NCI-H1092 (cell line): ENCODE measurements at regions not wholly inside any gene's neighbourhood (a gene's known extent, or its start where the extent isn't known, plus 50 kb on each side); places are given as distances from the start of the nearest gene placed in this dataset.
"Not testable (repeated sequence)": the region's sequence is repeated elsewhere in the genome, so short reads cannot be mapped to it uniquely, and the experiment has no call there.

Experiments used
- DNase-seq: peaks from one replicate; lab custom pipeline; 2025; lab: John Stamatoyannopoulos, UW

DNA sequence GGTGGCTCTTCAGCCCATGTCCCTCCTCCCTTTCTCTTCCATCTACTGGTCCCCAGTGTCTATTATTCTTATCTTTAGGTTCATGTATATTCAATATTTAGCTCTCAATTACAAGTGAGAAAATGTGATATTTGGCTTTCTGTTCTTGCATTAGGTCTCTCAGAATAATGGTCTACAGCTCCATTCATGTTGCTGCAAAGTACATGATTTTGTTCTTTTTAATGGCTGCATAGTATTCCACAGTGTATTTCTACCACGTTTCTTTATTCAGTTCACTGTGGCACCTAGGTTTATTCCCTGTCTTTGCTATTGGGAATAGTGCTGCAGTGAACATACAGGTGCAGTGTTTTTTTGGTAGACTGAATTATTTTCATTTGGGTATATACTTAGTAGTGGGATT is 1308.8 kb downstream of the EFNA5 start:
- no peak for DNase-seq

DNA sequence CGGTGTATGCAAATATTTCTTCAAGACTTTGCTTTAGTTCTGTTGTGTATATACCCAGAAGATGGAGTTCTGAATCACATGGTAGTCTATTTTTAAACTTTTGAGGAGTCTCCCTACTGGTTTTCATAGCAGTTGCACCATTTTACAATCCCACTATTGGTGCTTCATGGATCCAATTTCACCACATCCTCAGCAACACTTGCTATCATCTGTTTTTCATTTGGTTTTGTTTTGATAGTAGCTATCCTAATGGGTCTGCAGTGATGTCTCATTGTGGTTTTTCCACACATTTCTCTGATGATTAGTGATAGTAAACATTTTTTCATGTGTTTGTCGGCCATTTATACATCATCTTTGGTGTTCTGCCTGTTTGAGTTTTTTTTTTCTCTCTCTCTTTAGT is 1339.3 kb downstream of the EFNA5 start:
- DNase-seq: no peak

DNA sequence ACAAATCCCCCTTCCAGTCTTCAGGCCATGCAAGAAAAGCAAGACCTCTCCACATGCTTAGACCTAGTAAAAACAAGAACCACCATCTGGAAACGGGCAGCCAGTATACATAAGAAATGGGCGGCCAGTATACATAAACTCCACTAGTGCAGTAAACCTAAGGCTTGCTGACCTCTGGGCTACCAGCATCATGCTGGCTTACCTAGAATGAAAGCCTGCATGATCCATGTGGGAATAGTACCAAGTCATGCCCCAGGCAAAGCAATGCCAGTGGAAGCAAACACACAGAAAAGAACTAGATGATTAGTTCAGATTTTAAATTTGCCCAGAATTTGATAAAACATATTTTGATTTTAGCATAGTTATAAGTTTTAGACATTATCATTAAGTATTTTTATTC is 1346.4 kb downstream of the EFNA5 start:
- DNase-seq: no peak

DNA sequence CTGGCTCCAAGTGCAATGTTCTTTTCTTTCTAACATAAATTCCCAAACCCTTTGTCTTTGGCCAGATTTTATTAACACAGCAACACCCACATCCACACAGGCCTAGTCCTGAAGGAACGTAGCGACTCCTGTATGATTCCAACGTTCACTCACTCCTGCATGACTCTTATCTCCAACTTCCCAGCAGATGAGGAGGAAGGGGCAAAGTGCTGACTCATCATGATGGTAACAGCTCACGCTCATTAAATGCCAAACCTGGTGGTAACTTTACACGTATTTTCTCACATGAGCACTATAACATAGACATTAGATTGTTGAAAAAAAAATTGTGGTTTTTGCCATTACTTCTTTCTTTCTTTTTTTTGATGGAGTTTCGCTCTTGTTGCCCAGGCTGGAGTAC is 1349.5 kb downstream of the EFNA5 start:
- DNase-seq: no peak

DNA sequence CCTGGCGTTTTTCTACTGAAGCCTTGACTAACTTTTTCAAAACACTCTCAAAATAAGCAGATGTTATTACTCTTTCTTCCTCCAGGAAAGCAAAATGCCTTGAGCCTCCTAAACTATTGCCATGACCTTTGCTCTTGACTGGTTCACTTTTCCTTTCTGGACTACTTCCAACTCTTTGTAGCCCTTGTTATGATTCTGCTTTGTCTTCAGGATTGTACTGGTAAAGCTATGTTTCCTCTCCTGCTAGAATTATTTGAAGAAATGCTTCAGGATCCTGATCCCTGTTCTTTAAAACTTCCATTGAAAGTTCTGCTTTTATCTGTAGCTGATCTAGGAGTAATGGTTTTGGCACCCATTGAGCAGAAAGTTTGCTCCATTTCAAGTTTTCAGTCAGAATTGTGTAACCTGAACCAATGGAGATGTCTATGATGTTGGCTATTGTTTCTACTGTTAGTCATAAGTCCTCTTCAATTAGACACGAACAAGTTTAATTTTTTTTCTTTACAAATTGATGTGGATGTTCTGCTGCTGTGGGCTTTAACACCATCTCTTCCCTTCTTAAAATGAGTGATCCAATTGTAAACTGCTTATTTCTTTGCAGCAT is 1356.4 kb downstream of the EFNA5 start:
- DNase-seq: no peak

DNA sequence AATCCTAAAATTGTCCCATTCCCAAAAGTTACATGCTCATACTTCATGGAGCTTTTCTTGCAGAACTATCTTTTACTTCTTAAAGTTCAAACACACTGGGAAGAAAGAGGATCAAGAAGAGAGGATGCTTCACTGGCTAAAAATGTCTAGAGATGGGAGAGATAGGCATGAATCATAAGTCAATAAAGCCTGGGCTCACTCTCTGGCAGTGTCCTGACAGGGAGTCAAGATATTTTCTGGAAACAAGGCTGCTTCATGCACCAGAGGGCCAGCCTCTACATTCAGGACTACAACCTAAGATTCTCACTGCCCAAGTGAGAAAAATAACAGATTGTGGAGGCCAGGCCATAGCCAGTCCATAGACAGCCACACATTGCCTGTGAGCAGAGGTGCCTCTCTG is 1358.4 kb downstream of the EFNA5 start:
- no peak for DNase-seq

DNA sequence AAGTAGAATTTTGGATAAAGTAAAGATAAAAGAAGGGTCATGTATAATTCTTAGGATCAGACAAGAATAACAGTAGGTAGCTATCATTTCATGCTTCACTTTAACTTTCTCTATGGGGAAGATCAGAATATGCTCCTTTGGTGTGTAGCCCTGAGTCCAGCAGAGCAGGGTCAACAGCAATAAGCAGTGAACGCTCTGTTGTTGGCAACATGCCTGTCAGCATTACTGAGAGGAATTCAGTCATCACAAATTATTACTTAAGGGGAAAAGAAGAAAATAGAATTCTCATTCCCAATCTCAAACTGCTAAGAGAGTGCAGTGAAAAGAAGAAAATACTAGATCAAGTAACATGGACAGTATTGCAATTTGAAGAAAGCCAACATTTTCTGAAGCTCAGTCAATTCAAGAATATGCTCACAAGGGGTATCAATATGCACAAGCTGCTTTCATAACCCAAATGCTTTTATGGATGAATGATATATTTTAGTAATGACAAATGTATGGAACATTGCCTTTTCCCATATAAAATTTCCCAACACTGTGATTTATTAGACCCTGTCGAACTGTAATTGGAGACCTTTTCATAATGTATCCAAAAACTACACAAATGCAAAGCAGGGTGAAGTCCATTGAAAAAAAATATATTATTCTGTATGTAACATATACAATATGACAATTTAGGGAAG is 1359.4 kb downstream of the EFNA5 start:
- DNase-seq: no peak

DNA sequence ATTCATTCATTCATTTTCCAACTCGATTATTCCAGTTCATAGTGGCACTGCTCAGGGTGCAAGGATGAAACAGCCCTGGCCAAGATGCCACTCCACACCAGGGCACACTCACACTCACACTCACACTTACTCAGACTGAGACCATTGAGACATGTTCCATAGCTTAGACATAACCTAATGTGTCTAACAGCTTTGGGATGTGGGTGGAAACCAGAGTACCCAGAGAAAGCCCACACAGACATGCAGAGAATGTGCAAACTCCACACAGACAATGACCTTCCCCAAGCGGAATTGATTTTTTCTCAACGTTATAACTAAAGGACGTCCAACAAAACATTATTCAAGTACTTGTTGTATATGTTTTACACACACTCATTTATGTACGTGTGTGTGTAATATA is 1363.5 kb downstream of the EFNA5 start:
- DNase-seq: no peak

DNA sequence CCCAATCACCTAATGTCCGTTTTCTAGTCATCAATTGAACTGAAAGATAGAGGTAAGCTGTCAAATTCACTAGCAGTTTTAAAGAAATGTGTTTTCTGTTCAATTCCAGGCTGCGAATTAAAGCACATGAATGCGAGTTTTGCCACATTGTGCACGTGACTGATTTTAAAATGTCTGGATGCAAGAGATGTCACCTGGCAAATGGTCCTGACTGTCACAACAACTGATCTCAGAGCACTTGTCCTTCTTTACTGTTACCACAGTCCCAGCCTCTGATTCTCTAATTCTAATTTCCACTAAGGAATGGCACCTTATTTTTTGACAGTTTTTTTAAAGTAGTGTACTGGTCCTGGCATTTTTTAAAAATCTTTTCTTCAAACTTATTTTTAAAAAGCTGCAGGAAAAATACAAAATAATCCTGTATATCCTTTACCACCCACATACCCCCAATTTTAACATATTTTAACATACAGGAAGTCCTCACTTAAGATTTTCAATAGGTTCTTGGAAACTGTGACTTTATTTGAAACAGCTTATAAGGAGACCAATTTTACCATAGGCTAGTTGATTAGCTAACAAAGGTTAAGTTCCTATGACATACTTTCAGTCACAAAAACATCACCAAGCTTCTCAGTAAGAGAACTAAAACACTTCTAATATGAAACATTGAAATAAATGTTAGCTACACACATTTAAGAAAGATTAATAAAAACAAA is 1364.3 kb downstream of the EFNA5 start:
- DNase-seq: no peak

DNA sequence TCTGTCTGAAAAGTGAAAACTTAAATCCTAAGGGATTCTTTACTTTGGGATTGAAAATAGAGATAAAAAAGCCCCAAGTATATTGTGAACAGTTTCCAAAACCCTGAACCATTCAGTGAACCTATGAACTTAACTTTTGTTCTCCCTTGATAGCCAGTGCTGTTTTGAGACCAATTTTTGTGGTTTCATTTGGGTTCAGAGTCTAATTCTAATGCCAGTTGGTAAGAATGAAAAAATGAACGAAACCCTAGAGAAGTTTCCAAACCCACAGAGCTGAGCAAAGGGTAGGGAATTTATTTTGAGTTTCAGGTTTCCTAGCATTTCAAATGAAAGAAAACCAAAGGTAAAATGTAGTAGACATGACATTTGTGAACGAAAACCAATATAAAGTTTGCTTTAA is 1366.8 kb downstream of the EFNA5 start:
- no peak for DNase-seq

DNA sequence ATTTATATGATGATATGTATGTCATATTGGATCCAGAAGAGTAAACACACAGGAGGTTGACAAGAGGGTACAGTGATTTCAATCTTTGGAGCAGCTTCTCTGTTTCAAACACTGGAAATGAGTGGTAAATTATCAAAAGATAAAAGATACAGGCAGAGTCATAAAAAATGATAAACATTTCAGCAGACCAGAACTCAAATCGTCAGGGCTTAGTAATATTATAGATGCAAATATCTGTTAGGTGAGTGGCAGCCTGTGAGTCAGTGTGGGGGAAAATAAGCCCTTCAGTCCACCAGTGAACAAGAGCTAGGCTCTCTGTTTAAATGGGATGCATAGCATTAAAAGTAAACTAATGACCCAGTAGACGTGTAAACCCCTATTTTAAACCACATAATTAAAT is 1378.1 kb downstream of the EFNA5 start:
- no peak for DNase-seq

DNA sequence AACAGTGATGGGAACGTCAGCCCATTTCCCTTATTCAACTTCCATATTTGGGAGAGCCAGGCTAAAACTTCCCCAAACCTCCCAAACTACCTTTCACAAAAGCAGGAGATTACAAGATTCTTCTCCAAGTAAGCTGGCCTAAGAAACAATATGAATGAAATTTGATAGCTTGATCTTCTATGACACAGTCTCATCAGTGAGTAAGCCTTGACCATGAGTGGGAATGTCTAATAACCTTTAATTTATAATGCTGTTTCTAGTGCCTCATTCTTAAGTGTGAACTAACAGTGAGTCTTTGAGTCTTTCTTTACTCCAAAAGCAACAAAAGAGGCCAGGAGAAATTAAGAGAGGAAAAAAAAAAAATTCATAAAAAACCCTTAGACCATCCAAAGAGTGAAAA is 1379.9 kb downstream of the EFNA5 start:
- no peak for DNase-seq

DNA sequence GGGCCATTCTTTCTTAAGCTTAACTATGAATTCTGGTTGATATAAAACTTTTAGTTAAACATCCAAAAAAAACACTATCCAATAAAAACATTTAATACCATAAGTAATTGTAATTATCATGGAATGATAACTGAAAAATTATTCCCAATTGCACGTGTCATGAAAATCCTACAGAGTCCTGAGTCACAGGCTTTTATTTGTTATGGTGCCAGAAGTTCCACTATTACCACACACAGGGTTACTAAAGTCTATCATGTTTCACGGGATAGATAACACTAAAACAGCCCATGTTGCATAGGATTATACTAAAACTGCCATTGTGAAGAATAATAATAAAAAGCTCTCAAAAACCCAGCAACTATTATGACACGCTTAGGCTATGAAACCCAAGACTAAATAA is 1381.8 kb downstream of the EFNA5 start:
- no peak for DNase-seq

DNA sequence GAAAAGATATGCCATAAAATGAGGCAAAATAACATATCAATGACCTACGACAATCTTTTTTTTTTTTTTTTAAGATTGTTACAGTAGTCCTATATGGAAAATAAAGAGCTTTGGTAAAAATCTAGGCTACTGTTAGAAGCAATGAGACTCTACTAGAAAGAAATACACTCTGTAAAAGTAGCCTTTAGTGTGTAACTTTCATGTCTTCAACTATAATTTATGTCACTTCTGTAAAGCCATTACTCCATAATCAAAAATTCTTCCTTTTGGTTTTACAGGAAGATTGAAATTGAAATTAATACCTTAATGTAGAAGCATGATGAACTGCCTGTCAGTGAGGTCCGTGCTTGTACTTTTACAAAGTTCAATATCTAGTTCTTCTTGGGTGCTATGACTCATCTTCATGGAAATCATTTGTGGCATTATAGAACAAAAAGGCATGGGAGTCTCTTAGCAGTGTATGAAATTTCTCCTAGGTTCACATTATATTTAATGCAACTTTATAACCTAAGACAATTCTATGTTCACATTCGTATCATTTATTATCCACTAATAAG is 1393.1 kb downstream of the EFNA5 start:
- DNase-seq: no peak

DNA sequence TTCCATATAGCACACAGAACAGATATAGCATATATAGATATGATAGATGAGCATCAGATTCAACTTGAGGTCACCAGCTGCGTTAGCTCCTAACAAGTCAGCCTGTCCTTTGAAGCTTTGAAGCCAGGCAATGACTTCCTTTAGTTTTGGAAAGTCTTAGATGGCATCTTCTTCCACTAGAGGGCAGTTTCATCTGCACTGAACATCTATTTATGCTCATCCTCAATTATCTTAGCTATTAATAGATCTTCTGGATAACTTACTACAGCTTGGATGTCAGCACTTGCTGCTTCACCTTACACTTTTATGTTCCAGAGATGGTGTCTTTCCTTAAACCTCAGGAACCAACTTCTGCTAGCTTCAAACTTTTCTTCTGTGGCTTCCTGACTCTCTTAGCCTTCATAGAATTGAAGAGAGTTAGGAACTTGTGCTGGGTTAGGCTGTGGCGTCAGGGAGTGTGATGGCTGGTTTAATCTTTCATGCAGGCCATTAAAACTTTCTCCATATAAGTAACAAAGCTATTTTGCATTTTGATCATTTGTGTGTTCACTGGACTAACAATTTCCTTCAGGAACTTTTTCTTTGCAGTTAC is 1401.4 kb downstream of the EFNA5 start:
- DNase-seq: no peak

DNA sequence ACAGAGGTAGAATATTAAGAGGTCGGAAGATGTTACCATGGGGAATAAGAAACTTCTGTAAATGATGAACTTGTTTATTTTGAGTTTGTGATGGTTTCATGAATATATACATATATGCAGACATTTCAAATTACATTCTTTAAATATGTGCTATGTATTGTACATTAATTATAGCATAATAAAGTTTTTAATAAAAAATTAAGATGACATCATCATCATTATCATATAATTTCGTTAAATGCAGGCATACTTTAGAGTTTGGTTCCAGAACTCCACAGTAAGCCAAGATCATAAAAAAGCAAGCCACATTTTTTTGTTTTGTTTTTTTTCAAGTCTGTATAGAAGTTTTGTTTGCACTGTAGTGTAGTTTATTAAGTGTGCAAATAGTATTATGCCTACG is 1403.5 kb downstream of the EFNA5 start:
- DNase-seq: no peak

DNA sequence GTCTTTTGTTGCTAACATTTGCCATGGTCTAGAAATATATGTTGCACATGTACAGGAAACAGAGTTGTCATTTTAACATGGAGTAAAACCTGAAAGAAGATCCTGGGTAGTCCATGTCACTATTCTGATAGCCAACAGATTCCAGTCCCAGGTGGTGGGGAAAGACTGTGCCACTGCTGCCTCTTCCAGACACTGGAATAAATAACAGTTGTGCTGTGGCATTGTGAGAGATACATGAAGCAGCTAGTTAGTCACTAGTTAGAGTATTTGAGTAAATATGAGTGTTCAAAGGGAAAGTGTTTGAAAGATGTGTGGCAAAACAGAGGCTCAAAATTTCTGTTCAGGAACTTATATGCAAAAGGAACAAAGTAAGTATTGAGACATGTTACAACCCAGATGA is 1408.3 kb downstream of the EFNA5 start:
- no peak for DNase-seq

DNA sequence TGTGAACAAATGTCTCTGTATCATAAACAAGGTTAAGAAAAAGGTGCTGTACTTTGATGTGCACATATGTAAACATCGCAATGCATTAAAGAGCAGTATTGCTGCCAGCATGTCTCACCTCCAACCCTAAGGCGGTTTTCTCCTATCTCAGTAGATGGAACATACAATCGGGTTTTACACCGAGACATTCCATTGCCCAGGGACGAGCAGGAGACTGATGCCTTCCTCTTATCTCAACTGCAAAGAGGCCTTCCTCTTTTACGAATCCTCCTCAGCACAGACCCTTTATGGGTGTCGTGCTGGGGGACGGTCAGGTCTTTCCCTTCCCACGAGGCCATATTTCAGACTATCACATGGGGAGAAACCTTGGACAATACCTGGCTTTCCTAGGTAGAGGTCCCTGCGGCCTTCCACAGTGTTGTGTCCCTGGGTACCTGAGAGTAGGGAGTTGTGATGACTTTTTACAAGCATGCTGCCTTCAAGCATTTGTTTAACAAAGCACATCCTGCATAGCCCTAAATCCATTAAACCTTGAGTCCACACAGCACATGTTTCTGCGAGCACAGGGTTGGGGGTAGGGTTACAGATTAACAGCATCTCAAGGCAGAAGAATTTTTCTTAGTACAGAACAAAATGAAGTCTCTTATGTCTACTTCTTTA is 1411.2 kb downstream of the EFNA5 start:
- not testable (repeated sequence) for DNase-seq

DNA sequence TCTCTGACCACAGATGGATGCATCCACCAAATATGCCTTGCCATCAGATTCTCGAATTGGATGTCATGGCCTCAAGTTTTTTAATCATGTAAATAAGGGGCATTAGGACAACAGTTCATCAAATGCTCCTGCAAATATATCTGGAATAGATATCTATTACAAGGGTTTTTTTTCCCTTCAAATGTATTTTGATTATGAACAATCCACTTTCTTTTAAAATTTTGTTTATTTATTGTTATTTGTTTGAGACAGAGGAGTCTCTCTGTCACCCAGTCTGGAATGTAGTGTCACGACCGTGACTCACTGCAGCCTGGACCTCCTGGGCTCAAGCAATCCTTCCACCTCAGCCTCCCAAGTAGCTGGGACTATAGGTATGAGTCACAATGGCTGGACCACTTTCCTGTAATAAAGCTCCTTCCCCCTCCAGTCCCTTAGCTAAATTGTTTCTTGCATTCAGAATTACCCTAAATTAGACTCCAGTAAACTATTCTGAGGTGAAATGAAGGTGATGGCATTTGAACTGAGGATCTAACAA is 1412.1 kb downstream of the EFNA5 start:
- no peak for DNase-seq

DNA sequence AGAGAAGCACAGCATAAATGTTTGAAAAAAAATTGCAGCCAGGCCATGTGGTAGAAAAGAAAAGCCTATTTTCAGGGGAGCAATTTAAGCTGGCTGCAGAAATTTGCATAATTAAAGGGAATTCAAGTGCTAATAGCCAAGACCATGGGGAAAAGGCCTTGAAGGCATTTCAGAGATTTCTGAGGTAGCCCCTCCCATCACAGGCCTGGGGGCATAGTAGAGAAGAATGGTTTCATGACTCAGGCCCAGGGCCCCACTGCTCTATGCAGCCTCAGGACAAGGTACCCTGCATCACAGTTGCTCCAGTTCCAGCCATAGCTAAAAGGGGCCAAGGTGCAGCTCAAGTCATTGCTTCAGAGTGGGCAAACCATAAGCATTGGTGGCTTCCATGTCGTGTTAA is 1416.0 kb downstream of the EFNA5 start:
- DNase-seq: no peak

DNA sequence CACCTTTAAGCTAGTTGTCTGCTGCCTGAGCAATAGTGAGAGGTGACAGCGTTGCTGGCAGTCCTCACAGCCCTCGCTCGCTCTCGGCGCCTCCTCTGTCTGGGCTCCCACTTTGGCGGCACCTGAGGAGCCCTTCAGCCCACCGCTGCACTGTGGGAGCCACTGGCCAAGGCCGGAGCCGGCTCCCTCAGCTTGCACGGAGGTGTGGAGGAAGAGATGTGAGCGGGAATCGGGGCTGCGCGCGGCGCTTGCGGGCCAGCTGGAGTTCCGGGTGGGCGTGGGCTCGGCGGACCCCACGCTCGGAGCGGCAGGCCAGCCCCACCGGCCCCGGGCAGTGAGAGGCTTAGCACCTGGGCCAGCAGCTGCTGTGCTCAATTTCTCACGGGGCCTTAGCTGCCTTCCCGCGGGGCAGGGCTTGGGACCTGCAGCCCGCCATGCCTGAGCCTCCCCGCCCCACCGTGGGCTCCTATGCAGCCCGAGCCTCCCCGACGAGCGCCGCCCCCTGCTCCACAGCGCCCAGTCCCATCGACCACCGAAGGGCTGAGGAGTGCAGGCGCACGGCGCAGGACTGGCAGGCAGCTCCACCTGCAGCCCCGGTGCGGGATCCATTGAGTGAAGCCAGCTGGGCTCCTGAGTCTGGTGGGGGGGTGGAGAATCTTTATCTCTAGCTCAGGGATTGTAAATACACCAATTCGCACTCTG is 1424.5 kb downstream of the EFNA5 start:
- not testable (repeated sequence) for DNase-seq
